Right cardiac atrium (tissue), 5 donors: ENCODE measurements at regions not wholly inside any gene's neighbourhood (a gene's known extent, or its start where the extent isn't known, plus 50 kb on each side); places are given as distances from the start of the nearest gene placed in this dataset.

Source experiments
- ATAC-seq, 2 donors: fragments of 200-7000 bp; cut with Tn5 transposase; one replicate each; pipeline versions ENCODE4 v1.8.0 to v1.9.1; 2020; ENCODE audit warnings: moderate library complexity in 2 of 2, mild to moderate bottlenecking in 1 of 2
- DNase-seq, 3 donors: peaks; one replicate each; pipeline ENCODE4 v3.0.0-alpha.2; 2020
- H3K27ac ChIP-seq: one replicate; pipeline ENCODE4 v1.5.1; 2013; ENCODE audit warnings: mild to moderate bottlenecking, low read length, control low read depth, moderate library complexity
- H3K27me3 ChIP-seq: one replicate; pipeline ENCODE4 v1.6.1; 2013; ENCODE audit not compliant: control insufficient read depth, insufficient read depth
- H3K4me1 ChIP-seq: one replicate; pipeline ENCODE4 v1.6.1; 2013; ENCODE audit warnings: low read length; ENCODE audit not compliant: control insufficient read depth, insufficient read depth
- H3K4me3 ChIP-seq: one replicate; pipeline ENCODE4 v1.5.1; 2013; ENCODE audit warnings: low read length, control low read depth
- H3K9me3 ChIP-seq: one replicate; pipeline ENCODE4 v1.6.1; 2013; ENCODE audit warnings: low read length; ENCODE audit not compliant: control insufficient read depth
- WGBS: extraction: QIAGEN DNeasy Blood & Tissue Kit; methylation state at CpG from one replicate; pipeline ENCODE4 v1.1.7; 2013; 5-methylcytosine and 5-hydroxymethylcytosine counted together
- intact Hi-C, 4 donors: fragments of 100-400 bp; cut with DNase I; formaldehyde crosslinking; loops; one replicate each; pipeline versions ENCODE4 v1.11.0 to v1.14.0; 2022 to 2023
- donor health status: healthy with polysubstance abuse.
- donor health status: DM: no; HTN: yes; CAD: no.
- donor health status: DM: no; HTN: no; CAD: no.
- donor health status: DM: no; HTN: yes; CAD: no; lungs with severe emphysema.
- donor health status: DM: yes; HTN: yes; CAD: no.

DNA sequence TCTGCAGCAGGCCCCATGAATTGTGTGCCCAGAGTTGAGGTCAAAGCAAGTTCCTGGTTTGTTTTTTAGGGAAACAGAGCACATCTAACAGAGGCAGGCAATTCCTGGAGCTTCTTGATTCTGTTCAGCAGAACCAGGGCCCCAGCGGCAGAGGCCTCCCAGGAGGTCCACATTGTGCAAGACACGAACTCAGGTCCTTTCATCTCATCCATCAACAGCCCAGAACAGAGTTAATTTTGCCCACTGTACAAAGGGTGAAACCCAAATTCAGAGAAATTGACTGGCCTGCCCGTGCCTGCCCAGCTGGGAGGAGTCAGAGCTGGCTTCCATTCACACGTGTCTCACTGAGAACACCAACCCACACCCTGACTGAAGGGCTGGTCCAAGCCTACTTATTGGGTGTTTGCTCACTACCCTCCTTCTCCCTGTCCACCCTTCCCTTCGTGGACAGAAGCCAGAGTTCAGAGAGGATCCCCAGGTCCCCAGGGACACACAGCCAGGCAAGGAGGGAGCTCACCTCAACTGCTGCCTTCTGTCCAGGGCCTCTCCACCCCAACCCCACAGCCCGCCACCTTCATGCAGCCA is 607.1 kb downstream of the TBC1D22A start:
- no peaks in the 10 kb centered on the region for H3K4me1 ChIP-seq
- DNase-seq, result no peak
- ATAC-seq, result no peak
- H3K27ac ChIP-seq, result no peak overlapping the region
- no peak overlapping the region for H3K4me3 ChIP-seq
- H3K9me3 ChIP-seq, result no peaks in the 10 kb centered on the region
- H3K27me3 ChIP-seq, result no peaks in the 10 kb centered on the region
- intact Hi-C loops, result no loop called here
- WGBS, result 56% methylated on average over 6 of the region's 6 CpGs

DNA sequence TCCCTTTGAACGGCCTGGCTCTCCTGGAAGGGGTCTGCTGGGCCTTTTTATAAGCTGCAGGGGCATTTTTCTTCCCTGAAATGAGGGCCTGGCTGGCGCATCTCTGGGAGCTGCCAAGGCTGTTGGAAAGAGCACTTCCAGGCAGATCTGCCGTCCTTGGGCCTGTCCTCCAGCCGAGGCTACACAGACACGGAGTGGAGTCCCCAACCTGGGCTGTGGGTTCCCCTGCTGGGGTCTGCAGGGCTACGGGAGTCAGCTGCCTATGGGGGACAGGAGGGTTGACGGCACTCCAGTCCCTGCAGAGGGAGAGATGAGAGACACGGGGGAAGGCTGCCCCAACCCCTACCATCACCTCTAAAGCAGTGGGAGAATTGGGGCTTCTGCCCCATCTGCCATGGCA is 606.6 kb downstream of the TBC1D22A start:
- H3K9me3 ChIP-seq, result no peaks in the 10 kb centered on the region
- intact Hi-C loops, result no loop called here
- DNase-seq (no peak), ATAC-seq (no peak)
- H3K27ac ChIP-seq, result no peak overlapping the region
- no peaks in the 10 kb centered on the region for H3K27me3 ChIP-seq
- 73% methylated on average over 8 of the region's 8 CpGs for WGBS
- no peaks in the 10 kb centered on the region for H3K4me1 ChIP-seq
- no peak overlapping the region for H3K4me3 ChIP-seq

DNA sequence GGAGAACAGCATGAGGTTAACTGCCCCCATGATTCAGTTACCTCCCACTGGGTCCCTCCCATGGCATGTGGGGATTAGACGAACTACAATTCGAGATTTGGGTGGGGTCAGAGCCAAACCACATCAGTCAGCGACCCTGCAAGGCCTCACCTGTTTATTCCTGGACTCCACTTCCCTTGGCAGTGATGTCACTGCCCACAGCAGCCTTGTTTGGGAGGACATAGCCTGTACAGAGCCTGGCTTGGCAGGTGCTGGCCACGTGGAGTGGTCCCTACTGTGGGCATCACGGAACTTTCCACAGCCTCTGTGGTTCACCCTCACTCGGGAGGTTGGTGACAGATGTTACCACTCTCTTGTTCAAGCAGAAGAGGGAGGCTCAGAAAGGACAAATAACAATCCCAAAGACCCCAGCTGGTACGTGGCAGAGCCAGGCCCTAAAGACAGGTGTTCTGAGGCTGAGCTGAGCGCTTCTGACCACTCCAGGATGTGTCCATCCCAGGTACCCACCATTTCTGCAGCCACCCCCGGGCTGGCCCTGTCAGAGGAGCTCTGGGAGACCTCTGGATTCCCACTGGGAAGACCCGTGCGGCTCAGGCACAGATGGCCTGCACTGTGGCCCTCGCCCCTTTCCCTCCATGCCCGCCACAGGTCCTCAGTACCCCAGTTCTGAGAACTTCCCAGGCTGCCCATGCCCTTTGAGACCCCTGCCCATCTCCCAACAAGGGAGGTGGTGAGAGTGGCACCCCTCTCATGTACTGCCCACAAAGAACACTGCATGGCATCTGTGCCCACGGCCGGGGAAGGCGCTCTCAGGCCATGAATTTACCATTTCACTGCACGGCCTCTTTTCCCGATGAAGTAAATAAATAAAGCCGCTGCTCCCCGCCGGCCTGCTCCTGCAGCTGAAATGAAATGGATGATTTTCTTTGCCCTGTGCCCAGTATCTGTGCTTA is 605.8 kb downstream of the TBC1D22A start:
- no peak overlapping the region for H3K27ac ChIP-seq
- H3K4me1 ChIP-seq, result no peaks in the 10 kb centered on the region
- intact Hi-C loops, result no loop called here
- 78% methylated on average over 21 of the region's 21 CpGs for WGBS
- H3K27me3 ChIP-seq, result no peaks in the 10 kb centered on the region
- no peak overlapping the region for H3K4me3 ChIP-seq
- DNase-seq (no peak), ATAC-seq (no peak)
- H3K9me3 ChIP-seq, result no peaks in the 10 kb centered on the region

DNA sequence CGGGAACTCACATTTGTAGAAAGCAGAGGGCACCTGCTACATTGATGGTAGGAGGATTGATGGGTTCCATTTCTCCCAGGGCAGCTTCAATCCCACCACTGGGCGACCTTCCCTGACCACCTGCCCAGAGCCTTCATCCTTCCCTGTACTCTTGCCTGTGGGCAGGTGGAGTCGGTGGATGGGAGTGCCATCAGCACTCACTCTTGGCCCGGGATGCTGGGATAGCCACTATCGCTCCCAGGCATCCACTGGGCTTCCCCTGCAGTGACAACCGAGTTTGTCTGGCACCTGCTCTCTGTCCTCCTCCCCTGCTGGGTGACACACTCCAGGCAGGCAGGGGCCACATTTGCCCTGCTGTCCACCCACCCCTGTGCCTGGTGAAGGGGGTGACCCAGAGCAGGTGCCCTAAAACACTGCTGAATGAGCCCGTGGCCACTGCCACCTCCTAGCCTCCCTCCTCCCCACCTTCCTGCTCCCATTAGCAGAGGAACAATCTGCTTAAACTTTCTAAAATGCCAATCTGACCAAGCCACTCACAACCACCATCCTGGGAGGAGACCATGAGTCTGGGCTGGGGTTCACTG is 604.7 kb downstream of the TBC1D22A start:
- Histone ChIP-seq H3K27me3 (no peaks in the 10 kb centered on the region), H3K4me3 (no peak overlapping the region), H3K27ac (no peak overlapping the region), H3K9me3 (no peaks in the 10 kb centered on the region), H3K4me1 (no peaks in the 10 kb centered on the region)
- intact Hi-C loops, result no loop called here
- WGBS, result 61% methylated on average over 7 of the region's 7 CpGs
- ATAC-seq (no peak), DNase-seq (no peak)

DNA sequence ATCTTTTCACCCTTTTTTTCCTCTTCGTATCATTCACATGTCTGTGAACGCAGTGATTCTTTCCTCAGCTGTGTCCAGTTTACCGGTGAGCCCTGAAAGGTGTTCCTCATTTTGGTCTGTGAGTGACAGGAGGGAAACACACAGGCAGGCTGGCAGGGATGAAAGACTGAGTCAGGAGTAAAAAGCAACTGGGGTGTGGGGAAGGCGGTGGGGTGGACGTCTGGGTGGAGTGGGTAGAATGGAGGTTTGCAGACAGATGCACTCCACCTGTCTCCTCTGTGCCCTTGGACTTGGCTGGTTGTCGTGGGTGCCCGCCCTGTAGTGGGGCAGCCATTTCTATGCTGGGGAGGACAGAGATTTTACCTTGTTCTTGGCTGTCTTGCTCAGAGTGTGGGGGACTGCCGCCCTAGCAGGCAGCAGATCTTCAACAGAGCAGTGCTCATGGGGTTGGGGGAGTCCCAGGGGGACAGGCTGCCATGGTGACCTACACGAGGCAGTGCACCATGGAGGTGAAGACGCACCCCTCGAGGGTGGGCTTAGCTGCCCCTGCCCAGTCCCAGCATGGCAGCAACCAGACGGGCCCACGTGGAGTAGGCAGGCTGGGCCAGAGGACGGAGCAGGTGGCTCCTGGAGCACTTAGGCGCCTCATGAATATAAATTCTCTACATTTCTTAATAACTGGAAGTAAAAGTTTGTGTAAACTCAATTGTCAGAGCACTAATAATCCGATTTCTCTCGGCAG is 603.7 kb downstream of the TBC1D22A start:
- Histone ChIP-seq H3K27ac (no peak overlapping the region), H3K4me1 (no peaks in the 10 kb centered on the region), H3K4me3 (no peak overlapping the region), H3K27me3 (no peaks in the 10 kb centered on the region), H3K9me3 (no peaks in the 10 kb centered on the region)
- DNase-seq (no peak), ATAC-seq (no peak)
- intact Hi-C loops, result no loop called here
- WGBS, result 79% methylated on average over 17 of the region's 17 CpGs

DNA sequence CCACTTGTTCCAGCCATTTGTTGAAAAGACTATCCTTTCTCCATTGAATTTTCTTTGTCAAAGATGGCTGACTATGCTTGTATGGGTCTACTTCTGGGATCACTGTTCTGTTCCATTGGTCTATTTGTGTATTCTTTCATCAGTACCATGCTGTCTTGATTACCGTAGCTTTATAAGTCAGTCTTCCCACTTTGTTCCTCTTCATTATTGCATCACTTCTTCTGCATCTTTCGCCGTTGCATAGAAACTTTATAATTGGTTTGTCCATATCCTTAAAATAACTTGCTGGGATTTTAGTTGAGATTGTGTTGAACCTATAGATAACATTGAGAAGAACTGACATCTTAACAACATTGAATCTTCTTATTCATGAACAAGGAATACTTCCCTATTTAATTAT is 598.8 kb downstream of the TBC1D22A start:
- intact Hi-C loops, result no loop called here
- ATAC-seq (no peak), DNase-seq (no peak)
- Histone ChIP-seq H3K4me3 (no peak overlapping the region), H3K27me3 (no peaks in the 10 kb centered on the region), H3K4me1 (no peaks in the 10 kb centered on the region), H3K9me3 (no peaks in the 10 kb centered on the region), H3K27ac (no peak overlapping the region)
- WGBS, result 95% methylated on average over 3 of the region's 3 CpGs

DNA sequence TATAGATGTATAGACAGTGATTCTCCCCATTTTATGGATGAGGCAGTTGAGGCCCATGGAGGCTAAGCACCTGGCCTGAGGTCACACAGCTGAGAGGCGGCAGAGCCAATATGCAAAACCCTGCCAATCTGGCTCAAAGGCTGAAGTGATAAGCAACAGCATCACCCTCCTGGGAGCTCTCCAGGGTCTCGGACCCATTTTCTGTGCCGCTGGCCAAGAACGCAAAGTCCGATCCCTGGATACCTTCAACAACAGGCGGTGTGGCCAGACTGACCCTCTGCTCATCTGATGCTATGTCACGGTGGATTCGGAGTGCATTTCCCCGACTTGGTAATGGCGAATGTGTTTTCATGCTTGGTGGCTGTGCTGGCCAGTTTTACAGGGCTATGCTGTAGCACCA is 595.0 kb downstream of the TBC1D22A start:
- Histone ChIP-seq H3K27me3 (no peaks in the 10 kb centered on the region), H3K4me1 (no peaks in the 10 kb centered on the region), H3K27ac (no peak overlapping the region), H3K4me3 (no peak overlapping the region), H3K9me3 (no peaks in the 10 kb centered on the region)
- WGBS, result 92% methylated on average over 10 of the region's 10 CpGs
- ATAC-seq (no peak), DNase-seq (no peak)
- intact Hi-C loops, result no loop called here

DNA sequence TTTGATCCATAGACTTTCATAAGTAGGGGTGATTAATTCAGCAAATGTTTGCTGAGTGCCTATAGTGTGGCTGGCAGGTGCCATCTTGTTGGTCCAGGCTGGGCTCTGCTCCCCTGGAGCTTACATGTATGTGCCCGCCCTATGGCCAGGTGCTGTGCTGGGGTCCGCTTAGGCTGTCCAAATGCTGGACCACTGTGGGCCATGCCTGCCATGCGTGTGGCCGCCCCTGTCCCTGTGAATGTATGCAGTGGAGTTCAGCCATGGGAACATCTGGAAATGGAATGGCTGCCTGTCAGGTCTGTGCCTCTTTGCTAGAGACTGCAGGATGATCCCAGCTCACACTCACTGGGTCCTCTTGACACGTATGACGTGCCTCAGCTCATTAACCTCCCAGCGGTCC is 594.6 kb downstream of the TBC1D22A start:
- intact Hi-C loops, result no loop called here
- no peak for ATAC-seq
- Histone ChIP-seq H3K27me3 (no peaks in the 10 kb centered on the region), H3K4me1 (no peaks in the 10 kb centered on the region), H3K4me3 (no peak overlapping the region), H3K27ac (no peak overlapping the region), H3K9me3 (no peaks in the 10 kb centered on the region)
- 90% methylated on average over 7 of the region's 7 CpGs for WGBS
- no peak for DNase-seq

DNA sequence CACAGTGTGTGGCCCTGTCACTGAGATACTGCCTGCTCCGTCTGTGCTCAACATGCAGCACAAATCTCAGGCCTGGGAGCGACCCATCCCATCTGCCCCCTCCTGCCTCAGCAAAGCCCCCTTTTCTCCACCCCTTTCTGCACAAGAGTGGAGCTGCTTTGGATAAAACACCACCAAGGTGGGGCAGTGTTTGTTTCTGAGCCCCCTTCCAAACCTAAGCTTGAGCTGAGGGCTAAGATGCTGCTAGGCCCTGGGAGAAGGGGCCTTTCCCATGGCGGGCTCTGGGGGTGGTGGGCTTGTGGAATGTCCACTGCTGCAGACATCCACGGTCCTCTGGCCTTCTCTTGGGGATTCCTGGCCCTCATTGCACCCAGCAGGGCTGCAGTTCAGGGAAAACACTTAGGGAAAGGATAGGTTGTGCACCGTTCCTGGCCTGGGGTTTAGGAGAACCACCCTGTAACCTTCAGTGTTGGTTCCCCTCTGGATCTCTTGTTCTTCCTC is 594.1 kb downstream of the TBC1D22A start:
- Histone ChIP-seq H3K4me3 (no peak overlapping the region), H3K4me1 (no peaks in the 10 kb centered on the region), H3K27ac (no peak overlapping the region), H3K27me3 (no peaks in the 10 kb centered on the region), H3K9me3 (no peaks in the 10 kb centered on the region)
- DNase-seq (no peak), ATAC-seq (no peak)
- intact Hi-C loops, result no loop called here
- WGBS, result 66% methylated on average over 5 of the region's 5 CpGs

DNA sequence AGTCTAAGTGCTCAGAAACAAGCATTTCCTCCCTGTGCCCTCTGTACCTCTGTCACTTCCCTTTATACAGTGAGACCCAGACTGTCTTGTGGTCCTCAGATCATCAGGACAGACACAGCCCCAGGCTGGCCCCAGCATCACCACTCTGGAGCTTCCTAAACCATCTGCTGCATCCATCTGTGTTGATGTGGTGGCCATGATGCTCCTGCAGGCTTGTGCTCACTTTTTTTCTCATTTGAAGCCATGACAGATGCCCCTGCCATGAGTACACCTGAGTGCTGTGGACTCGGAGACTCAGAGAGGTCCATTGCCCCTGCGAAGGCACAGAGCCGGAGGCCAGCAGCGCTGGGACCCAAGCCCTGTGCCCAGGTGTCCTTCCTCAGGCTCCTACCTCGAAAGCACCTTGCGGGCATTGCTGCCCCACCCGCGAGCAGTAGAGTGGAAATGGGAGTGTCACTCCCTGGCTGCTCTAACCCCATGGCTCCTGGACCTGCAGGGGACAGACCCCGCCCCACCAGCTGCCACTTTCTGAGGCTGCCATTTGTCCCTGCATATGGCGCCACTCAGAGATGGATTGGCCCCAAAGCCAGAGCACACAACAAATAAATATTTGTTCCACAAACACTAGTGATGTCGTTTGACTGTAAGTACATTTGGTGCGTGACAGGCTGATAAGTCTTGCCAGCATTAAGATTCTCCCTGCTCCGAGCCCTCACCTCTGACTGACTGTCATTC is 593.5 kb downstream of the TBC1D22A start:
- Histone ChIP-seq H3K4me1 (no peaks in the 10 kb centered on the region), H3K27me3 (no peaks in the 10 kb centered on the region), H3K4me3 (no peak overlapping the region), H3K27ac (no peak overlapping the region), H3K9me3 (no peaks in the 10 kb centered on the region)
- DNase-seq (no peak), ATAC-seq (no peak)
- 87% methylated on average over 13 of the region's 13 CpGs for WGBS
- intact Hi-C loops, result no loop called here
